ENCODE measurements at regions not wholly inside any gene's neighbourhood (a gene's known extent, or its start where the extent isn't known, plus 50 kb on each side); places are given as distances from the start of the nearest gene placed in this dataset.

DNA sequence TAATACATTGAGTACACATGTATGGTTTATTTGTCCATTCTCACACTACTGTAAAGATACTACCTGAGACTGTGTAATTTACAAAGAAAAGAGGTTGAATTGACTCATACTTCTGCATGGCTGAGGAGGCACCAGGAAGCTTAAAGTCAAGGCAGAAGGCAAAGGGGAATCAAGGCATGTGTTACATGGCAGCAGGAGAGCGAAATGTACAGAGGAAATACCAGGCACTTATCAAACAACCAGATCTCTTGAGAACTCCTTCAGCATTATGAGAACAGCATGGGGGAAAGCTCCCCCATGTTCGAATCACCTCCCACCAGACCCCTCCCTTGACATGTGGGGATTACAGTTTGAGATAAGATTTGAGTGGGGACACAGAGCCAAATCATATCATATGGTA lies 666.3 kb downstream of the ZBBX start:
- Histone ChIP-seq H3K4me3 (ENCODE audit: low read length) (no peak overlapping the region), H4K20me1 (ENCODE audit: insufficient read depth) (no peaks in the 10 kb centered on the region), H3K9me2 (ENCODE audit: insufficient read depth, low read length) (no peaks in the 10 kb centered on the region), H3F3A (ENCODE audit: insufficient read depth, low read length, poor library complexity, severe bottlenecking) (no peaks in the 10 kb centered on the region), H3K9me3 (ENCODE audit: low read length) (no peaks in the 10 kb centered on the region), H2AFZ (ENCODE audit: low read depth, low read length) (no peak overlapping the region), H3K36me3 (ENCODE audit: insufficient read depth, low read length) (no peaks in the 10 kb centered on the region), H3K9ac (ENCODE audit: low read length) (no peak overlapping the region), H3K79me2 (replicated peaks; ENCODE audit: insufficient read depth, low read length) (no peaks in the 10 kb centered on the region), H3K4me2 (ENCODE audit: low read length) (no peak overlapping the region), H3K27ac (ENCODE audit: low read length) (no peak overlapping the region), H3K27me3 (ENCODE audit: insufficient read depth, low read depth, low read length) (no peaks in the 10 kb centered on the region)
- TF ChIP-seq EZH2 (IDR thresholded peaks at IDR 0.05; ENCODE audit: borderline replicate concordance, insufficient read depth, low read length, poor library complexity, severe bottlenecking) (no peak), RAD21 (conservative IDR thresholded peaks at IDR 0.05) (no peak), SMC3 (conservative IDR thresholded peaks at IDR 0.05; ENCODE audit: poor library complexity) (no peak), POLR2AphosphoS5 (IDR thresholded peaks at IDR 0.05) (no peak), MXI1 (conservative IDR thresholded peaks at IDR 0.05; ENCODE audit: poor library complexity, severe bottlenecking) (no peak), TAF1 (IDR thresholded peaks at IDR 0.05; ENCODE audit: low read depth) (no peak), EP300 (conservative IDR thresholded peaks at IDR 0.05; ENCODE audit: poor library complexity, severe bottlenecking) (no peak)
- TF ChIP-seq, protein P1, sequence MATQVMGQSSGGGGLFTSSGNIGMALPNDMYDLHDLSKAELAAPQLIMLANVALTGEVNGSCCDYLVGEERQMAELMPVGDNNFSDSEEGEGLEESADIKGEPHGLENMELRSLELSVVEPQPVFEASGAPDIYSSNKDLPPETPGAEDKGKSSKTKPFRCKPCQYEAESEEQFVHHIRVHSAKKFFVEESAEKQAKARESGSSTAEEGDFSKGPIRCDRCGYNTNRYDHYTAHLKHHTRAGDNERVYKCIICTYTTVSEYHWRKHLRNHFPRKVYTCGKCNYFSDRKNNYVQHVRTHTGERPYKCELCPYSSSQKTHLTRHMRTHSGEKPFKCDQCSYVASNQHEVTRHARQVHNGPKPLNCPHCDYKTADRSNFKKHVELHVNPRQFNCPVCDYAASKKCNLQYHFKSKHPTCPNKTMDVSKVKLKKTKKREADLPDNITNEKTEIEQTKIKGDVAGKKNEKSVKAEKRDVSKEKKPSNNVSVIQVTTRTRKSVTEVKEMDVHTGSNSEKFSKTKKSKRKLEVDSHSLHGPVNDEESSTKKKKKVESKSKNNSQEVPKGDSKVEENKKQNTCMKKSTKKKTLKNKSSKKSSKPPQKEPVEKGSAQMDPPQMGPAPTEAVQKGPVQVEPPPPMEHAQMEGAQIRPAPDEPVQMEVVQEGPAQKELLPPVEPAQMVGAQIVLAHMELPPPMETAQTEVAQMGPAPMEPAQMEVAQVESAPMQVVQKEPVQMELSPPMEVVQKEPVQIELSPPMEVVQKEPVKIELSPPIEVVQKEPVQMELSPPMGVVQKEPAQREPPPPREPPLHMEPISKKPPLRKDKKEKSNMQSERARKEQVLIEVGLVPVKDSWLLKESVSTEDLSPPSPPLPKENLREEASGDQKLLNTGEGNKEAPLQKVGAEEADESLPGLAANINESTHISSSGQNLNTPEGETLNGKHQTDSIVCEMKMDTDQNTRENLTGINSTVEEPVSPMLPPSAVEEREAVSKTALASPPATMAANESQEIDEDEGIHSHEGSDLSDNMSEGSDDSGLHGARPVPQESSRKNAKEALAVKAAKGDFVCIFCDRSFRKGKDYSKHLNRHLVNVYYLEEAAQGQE (IDR thresholded peaks at IDR 0.05; ENCODE audit: borderline replicate concordance) = no peak
- TF ChIP-seq, protein P2, sequence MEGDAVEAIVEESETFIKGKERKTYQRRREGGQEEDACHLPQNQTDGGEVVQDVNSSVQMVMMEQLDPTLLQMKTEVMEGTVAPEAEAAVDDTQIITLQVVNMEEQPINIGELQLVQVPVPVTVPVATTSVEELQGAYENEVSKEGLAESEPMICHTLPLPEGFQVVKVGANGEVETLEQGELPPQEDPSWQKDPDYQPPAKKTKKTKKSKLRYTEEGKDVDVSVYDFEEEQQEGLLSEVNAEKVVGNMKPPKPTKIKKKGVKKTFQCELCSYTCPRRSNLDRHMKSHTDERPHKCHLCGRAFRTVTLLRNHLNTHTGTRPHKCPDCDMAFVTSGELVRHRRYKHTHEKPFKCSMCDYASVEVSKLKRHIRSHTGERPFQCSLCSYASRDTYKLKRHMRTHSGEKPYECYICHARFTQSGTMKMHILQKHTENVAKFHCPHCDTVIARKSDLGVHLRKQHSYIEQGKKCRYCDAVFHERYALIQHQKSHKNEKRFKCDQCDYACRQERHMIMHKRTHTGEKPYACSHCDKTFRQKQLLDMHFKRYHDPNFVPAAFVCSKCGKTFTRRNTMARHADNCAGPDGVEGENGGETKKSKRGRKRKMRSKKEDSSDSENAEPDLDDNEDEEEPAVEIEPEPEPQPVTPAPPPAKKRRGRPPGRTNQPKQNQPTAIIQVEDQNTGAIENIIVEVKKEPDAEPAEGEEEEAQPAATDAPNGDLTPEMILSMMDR (IDR thresholded peaks at IDR 0.05; ENCODE audit: poor library complexity, severe bottlenecking) = no peak

DNA sequence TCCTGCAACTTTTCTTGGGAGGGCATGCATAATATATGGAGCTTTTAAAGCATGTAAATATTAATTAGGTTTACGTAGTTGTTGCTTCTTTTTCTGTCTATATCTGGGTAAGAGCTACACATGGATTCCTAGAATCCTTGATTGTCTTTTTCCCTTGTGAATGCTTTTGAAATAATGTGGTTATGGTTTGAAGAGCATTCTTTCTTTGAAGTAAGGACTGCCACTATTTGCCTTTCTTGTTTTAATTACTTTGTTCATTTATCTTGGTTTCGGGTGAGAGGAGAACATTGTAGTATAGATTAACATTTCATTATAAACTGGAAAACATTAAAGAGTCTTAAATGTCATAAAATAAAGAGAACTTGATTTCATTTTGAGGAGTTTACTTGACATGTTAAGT lies 674.0 kb downstream of the ZBBX start:
- no peaks in the 10 kb centered on the region for H3K79me2 ChIP-seq (replicated peaks; ENCODE audit: insufficient read depth, low read length)
- H3K9me3 ChIP-seq (ENCODE audit: low read length) = no peaks in the 10 kb centered on the region
- no peaks in the 10 kb centered on the region for H3F3A ChIP-seq (ENCODE audit: insufficient read depth, low read length, poor library complexity, severe bottlenecking)
- no peak overlapping the region for H3K4me3 ChIP-seq (ENCODE audit: low read length)
- TF ChIP-seq SMC3 (conservative IDR thresholded peaks at IDR 0.05; ENCODE audit: poor library complexity) (no peak), RAD21 (conservative IDR thresholded peaks at IDR 0.05) (no peak), MXI1 (conservative IDR thresholded peaks at IDR 0.05; ENCODE audit: poor library complexity, severe bottlenecking) (no peak), EZH2 (IDR thresholded peaks at IDR 0.05; ENCODE audit: borderline replicate concordance, insufficient read depth, low read length, poor library complexity, severe bottlenecking) (no peak), POLR2AphosphoS5 (IDR thresholded peaks at IDR 0.05) (no peak), TAF1 (IDR thresholded peaks at IDR 0.05; ENCODE audit: low read depth) (no peak), EP300 (conservative IDR thresholded peaks at IDR 0.05; ENCODE audit: poor library complexity, severe bottlenecking) (no peak)
- TF ChIP-seq, protein P1 (IDR thresholded peaks at IDR 0.05; ENCODE audit: borderline replicate concordance) = no peak
- TF ChIP-seq, protein P2 (IDR thresholded peaks at IDR 0.05; ENCODE audit: poor library complexity, severe bottlenecking) = no peak
- no peaks in the 10 kb centered on the region for H3K36me3 ChIP-seq (ENCODE audit: insufficient read depth, low read length)
- H3K9me2 ChIP-seq (ENCODE audit: insufficient read depth, low read length) = no peaks in the 10 kb centered on the region
- H3K27ac ChIP-seq (ENCODE audit: low read length) = no peak overlapping the region
- no peak overlapping the region for H2AFZ ChIP-seq (ENCODE audit: low read depth, low read length)
- no peaks in the 10 kb centered on the region for H3K27me3 ChIP-seq (ENCODE audit: insufficient read depth, low read depth, low read length)
- H3K9ac ChIP-seq (ENCODE audit: low read length) = no peak overlapping the region
- H4K20me1 ChIP-seq (ENCODE audit: insufficient read depth) = no peaks in the 10 kb centered on the region
- no peak overlapping the region for H3K4me2 ChIP-seq (ENCODE audit: low read length)

Data from neural cell (in vitro differentiated cells).